CD4-positive, alpha-beta T cell treated with Interferon alpha-2 for 1 hour (primary cell): ENCODE measurements at regions not wholly inside any gene's neighbourhood (a gene's known extent, or its start where the extent isn't known, plus 50 kb on each side); places are given as distances from the start of the nearest gene placed in this dataset.
"Not testable (repeated sequence)": the region's sequence is repeated elsewhere in the genome, so short reads cannot be mapped to it uniquely, and the experiment has no call there.

Source experiments
- DNase-seq, 2 donors: peaks; one replicate each; pipeline ENCODE4 v3.0.0-alpha.2; 2020 to 2022

GRCh38 chr9:79049371-79049770 lies 522.4 kb upstream of the TLE4 start:
- DNase-seq, result no peak

GRCh38 chr9:79053598-79053997 lies 518.2 kb upstream of the TLE4 start:
- DNase-seq, result no peak

- no peak for DNase-seq
These were observed 517.3 kb upstream of the TLE4 start for GRCh38 chr9:79054500-79054899.

GRCh38 chr9:79056041-79056440 lies 515.7 kb upstream of the TLE4 start:
- no peak for DNase-seq

- no peak for DNase-seq
These were observed 514.2 kb upstream of the TLE4 start for GRCh38 chr9:79057576-79057975.

- DNase-seq, result no peak
These were observed 511.0 kb upstream of the TLE4 start for GRCh38 chr9:79060766-79061165.

- no peak for DNase-seq
These were observed 509.8 kb upstream of the TLE4 start for GRCh38 chr9:79061752-79062616.

GRCh38 chr9:79073201-79073600 lies 498.6 kb upstream of the TLE4 start:
- no peak for DNase-seq

GRCh38 chr9:79080536-79080935 lies 491.2 kb upstream of the TLE4 start:
- DNase-seq, result no peak

- no peak for DNase-seq
These were observed 488.1 kb upstream of the TLE4 start for GRCh38 chr9:79083621-79084020.

- no peak for DNase-seq
These were observed 484.6 kb upstream of the TLE4 start for GRCh38 chr9:79087133-79087532.

GRCh38 chr9:79089054-79089560 lies 482.7 kb upstream of the TLE4 start:
- no peak for DNase-seq

- DNase-seq, result not testable (repeated sequence)
These were observed 481.9 kb upstream of the TLE4 start for GRCh38 chr9:79089851-79090250.

- DNase-seq, result not testable (repeated sequence)
These were observed 468.5 kb upstream of the TLE4 start for GRCh38 chr9:79103257-79103656.

- no peak for DNase-seq
These were observed 467.5 kb upstream of the TLE4 start for GRCh38 chr9:79104216-79104615.

- DNase-seq, result no peak
These were observed 466.8 kb upstream of the TLE4 start for GRCh38 chr9:79104951-79105350.

GRCh38 chr9:79107911-79108676 lies 463.7 kb upstream of the TLE4 start:
- no peak for DNase-seq

- no peak for DNase-seq
These were observed 460.1 kb upstream of the TLE4 start for GRCh38 chr9:79111653-79112052.

GRCh38 chr9:79115176-79115575 lies 456.6 kb upstream of the TLE4 start:
- no peak for DNase-seq

- no peak for DNase-seq
These were observed 455.7 kb upstream of the TLE4 start for GRCh38 chr9:79116041-79116440.

- no peak for DNase-seq
These were observed 455.1 kb upstream of the TLE4 start for GRCh38 chr9:79116709-79117108.

- no peak for DNase-seq
These were observed 451.2 kb upstream of the TLE4 start for GRCh38 chr9:79120533-79120932.

- DNase-seq, result no peak
These were observed 450.8 kb upstream of the TLE4 start for GRCh38 chr9:79120941-79121340.

- no peak for DNase-seq
These were observed 448.4 kb upstream of the TLE4 start for GRCh38 chr9:79123415-79123814.
